GM18870 (cell line): ENCODE measurements at regions not wholly inside any gene's neighbourhood (a gene's known extent, or its start where the extent isn't known, plus 50 kb on each side); places are given as distances from the start of the nearest gene placed in this dataset.
A peak's percentile ranks its signal among the peaks of the same experiment; 100 is the strongest.
"Not testable (repeated sequence)": the region's sequence is repeated elsewhere in the genome, so short reads cannot be mapped to it uniquely, and the experiment has no call there.

Experiments used
- ATAC-seq: cut with Tn5 transposase; IDR thresholded peaks from one replicate; pipeline ENCODE4 v1.9.1; 2021; ENCODE audit warnings: moderate library complexity; ENCODE audit not compliant: unreplicated experiment

GRCh38 chr9:41075671-41076070 lies 52.8 kb downstream of the FOXD4L6 start:
- ATAC-seq: not testable (repeated sequence)

GRCh38 chr9:41074356-41074942 lies 54.0 kb downstream of the FOXD4L6 start:
- not testable (repeated sequence) for ATAC-seq

- not testable (repeated sequence) for ATAC-seq
These were observed 54.8 kb downstream of the FOXD4L6 start for GRCh38 chr9:41073471-41074243.

GRCh38 chr9:41064125-41064795 lies 64.2 kb downstream of the FOXD4L6 start:
- ATAC-seq: peak; percentile 48

GRCh38 chr9:41063243-41063642 lies 65.2 kb downstream of the FOXD4L6 start:
- not testable (repeated sequence) for ATAC-seq

GRCh38 chr9:41059603-41060002 lies 68.9 kb downstream of the FOXD4L6 start:
- not testable (repeated sequence) for ATAC-seq

- peak; percentile 73 for ATAC-seq
These were observed 74.7 kb downstream of the FOXD4L6 start for GRCh38 chr9:41053666-41054363.

GRCh38 chr9:41048672-41049071 lies 79.8 kb downstream of the FOXD4L6 start:
- ATAC-seq: not testable (repeated sequence)

- not testable (repeated sequence) for ATAC-seq
These were observed 80.7 kb downstream of the FOXD4L6 start for GRCh38 chr9:41047792-41048191.

- not testable (repeated sequence) for ATAC-seq
These were observed 83.6 kb downstream of the FOXD4L6 start for GRCh38 chr9:41044930-41045329.

- ATAC-seq: not testable (repeated sequence)
These were observed 85.0 kb downstream of the FOXD4L6 start for GRCh38 chr9:41043433-41043832.

GRCh38 chr9:41042111-41042510 lies 86.4 kb downstream of the FOXD4L6 start:
- not testable (repeated sequence) for ATAC-seq

GRCh38 chr9:41040705-41041342 lies 87.7 kb downstream of the FOXD4L6 start:
- not testable (repeated sequence) for ATAC-seq

GRCh38 chr9:41035276-41035675 lies 93.2 kb downstream of the FOXD4L6 start:
- ATAC-seq: not testable (repeated sequence)

GRCh38 chr9:41034699-41035197 lies 93.7 kb downstream of the FOXD4L6 start:
- not testable (repeated sequence) for ATAC-seq

- ATAC-seq: not testable (repeated sequence)
These were observed 94.6 kb downstream of the FOXD4L6 start for GRCh38 chr9:41033877-41034276.

GRCh38 chr9:41033360-41033759 lies 95.1 kb downstream of the FOXD4L6 start:
- not testable (repeated sequence) for ATAC-seq

GRCh38 chr9:41026912-41027676 lies 101.4 kb downstream of the FOXD4L6 start:
- not testable (repeated sequence) for ATAC-seq

- ATAC-seq: not testable (repeated sequence)
These were observed 106.1 kb downstream of the FOXD4L6 start for GRCh38 chr9:41022365-41022764.
